GM18498 (cell line): ENCODE measurements at regions not wholly inside any gene's neighbourhood (a gene's known extent, or its start where the extent isn't known, plus 50 kb on each side); places are given as distances from the start of the nearest gene placed in this dataset.

ENCODE experiments used
- ATAC-seq: cut with Tn5 transposase; IDR thresholded peaks from one replicate; pipeline ENCODE4 v1.9.1; 2021; ENCODE audit warnings: mild to moderate bottlenecking, moderate library complexity; ENCODE audit not compliant: unreplicated experiment

DNA sequence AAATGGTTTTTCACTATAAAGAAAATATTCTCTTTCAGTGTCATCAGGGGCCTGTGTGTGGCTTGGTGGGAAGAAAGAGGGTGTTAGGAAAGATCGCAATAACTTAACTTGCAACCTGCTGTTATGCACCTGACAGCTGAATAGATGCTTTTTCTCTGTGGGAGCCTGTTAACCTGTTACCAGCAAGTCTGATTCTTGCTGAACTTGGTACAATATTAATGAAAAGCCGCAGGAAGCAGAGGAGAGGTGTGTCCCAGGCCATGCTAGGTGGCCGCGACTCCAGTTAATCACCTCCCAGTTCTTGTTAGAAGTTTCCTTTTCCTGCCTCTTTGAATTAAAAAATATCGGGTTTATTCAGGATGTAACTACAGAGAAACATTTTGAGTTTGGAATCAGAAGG, 494.8 kb upstream of the AGA start:
- no peak for ATAC-seq

DNA sequence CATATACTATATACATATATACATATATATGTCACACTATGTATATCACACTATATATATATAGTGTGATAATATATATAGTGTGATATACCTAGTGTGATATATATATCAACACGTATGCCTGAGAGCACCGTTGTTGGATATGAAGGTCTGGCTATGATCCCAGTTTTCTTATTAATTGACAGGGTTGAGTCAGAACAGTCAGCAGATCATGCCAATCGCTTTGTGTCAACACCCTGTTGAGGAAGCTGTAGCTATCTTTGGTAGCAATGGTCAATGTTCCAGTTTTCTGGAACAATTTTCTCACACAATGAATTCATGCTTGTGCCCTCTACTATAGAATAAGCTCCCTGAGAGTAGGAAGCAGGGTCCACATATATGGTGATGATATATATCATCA, 496.0 kb upstream of the AGA start:
- no peak for ATAC-seq

- ATAC-seq, result no peak
Observed at GRCh38 chr4:177945268-177945667, 503.0 kb upstream of the AGA start.

GRCh38 chr4:177947607-177948006, 505.4 kb upstream of the AGA start:
- ATAC-seq, result no peak

DNA sequence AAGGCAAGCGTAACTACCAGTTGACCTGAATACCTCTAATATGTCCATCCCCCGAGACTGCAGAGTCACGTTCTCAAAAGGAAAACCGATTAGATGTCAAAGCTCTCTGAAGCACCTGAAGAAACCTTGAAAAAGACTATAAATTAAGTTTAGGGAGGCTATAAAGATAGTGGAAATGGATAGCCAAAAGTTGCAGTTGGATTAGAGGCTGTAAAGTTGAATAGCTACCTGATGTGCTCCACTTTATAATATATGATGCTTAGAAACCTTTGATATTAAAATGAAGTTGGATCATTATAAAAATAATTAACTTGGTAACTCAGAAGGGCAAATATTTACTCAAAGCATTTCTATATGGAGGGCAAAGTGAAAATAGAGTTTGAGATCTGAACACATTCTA, 506.6 kb upstream of the AGA start:
- no peak for ATAC-seq

DNA sequence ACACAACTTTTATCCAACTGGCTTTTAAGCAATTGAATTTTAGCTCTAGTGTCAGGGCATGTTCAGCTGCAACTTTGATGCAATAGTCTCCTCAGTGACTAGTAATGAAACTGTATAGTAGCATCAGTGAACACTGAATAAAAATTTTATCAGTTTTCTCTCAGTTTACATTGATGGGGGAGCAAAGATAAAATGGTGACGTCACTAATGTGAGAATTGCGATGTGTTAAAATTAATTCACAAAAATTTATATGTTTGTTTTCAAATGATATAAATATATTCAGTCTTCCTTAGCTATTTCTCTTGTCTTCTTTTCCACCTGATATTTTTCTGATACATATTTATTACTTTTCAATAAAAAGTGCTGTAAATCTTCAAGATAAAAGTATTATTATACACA, 508.8 kb upstream of the AGA start:
- no peak for ATAC-seq

DNA sequence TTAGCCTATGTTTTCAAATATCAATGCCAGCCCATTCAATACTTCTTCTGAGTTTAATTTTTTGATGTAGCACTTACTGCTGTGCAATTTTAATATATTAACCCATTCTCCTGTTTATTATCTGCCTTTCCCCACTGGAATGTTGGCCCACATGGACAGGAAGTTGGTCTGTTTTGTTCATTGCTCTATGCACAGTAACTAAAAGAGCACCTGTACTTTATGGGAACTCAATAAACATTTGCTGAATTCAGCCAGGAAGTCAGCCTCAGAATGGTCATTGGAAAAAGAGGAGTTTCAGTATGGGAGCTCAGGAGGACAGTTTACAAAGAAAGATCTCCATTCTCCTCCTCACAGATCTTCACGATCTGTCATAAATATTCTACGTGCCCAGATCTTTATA, 510.5 kb upstream of the AGA start:
- no peak for ATAC-seq

DNA sequence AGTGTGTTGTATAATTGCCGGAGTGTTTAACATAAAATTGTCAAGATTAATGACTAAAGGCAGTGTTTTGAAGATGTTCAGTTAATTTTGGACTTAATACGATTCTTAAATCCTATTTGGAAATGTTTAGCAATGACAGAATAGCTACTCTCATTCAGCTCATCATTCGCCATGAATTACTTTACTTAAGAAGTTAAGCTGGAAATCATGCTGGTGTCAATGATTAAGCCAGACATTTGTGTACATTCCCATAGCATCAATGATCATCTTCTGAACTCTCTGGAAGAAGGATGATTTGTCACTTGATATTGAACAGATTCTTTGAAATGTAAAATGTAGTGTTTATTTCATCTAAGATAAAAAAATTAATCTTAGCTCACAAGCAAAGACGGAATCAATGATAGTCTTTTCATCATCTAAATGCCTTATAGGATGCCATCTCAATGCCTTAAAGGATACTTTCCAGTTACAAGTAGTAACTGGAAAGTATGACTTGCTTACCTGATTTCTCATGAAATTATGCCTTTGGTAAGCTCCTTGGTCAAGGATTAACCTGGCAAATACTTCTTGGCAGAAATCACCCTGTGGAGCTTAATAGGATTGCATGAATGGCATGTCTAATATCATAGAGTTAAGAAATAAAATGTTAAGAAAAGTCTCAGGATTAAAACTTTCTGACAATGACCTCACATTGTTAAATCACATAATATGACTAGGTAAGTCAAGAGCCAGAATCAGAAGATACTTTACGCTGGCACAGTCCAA, 515.5 kb upstream of the AGA start:
- ATAC-seq, result no peak

- no peak for ATAC-seq
Observed at GRCh38 chr4:177960566-177960965, 518.3 kb upstream of the AGA start.

DNA sequence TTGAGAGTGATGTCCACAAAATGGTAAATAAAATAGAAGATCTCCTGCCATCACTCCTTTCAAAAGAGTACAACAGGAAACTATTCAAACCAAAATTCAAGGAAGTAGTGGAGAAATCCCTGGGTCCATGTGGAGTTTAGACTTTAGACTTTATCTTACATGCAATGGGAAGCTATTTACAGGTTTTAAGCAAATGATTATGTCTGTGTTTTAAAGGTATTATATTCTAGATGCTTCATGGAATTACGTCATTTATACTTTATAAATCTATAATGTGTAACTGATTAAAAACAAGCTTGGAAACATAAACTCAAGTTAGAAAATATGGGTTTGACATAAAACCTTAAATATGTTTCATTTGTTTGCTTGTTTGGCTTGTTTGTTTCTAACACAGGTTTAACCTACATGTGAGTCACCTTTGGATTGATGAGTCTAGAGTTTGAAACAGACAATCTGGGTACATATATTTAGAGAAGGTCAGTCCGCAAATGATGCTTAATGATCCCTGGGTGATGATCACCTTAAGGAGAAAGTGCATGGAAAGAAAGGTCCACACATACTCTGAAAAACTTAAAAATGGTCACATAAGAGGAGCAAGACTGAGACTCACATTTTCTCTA, 519.6 kb upstream of the AGA start:
- ATAC-seq, result no peak

DNA sequence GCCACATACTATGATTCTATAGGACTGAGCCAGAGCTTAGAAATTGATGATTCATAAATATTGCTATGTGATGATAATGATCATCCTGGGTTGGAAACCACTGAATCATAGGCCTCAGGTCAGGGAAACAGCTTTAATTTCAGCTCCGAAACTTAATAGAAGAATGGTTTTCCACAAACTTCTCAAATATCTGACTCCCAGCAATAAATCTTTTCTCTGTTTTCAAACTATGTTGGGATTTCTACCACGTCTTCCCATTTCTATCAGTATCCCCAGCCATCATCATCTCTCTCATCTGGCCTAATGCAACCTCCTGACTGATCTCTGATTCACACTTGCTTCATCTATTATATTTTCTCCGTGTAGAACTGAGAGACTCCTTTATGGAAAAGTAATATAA, 521.8 kb upstream of the AGA start:
- no peak for ATAC-seq

DNA sequence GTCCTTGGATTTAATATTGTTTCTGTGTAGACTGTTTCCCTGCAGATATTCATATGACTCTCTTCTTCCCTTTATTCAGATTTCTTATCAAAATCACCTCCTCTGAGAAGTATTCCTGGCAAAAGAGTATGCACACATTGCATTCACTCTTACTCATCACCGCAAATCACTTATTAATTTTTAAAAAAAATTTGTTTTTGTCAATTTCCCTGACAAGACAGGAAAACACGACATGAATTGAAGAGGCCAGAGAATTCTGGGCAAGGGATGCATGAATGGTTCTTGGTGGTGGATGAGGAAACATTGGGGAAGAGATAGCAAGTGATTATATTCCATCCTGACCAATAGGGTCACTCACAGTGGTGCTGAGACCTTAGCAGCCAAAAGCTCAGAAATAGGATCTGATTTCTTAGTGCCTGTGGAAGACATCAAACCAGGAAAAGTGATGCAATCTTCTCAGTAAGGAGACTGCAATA, 522.5 kb upstream of the AGA start:
- ATAC-seq, result no peak

- no peak for ATAC-seq
Observed at GRCh38 chr4:177967328-177967727, 525.1 kb upstream of the AGA start.

DNA sequence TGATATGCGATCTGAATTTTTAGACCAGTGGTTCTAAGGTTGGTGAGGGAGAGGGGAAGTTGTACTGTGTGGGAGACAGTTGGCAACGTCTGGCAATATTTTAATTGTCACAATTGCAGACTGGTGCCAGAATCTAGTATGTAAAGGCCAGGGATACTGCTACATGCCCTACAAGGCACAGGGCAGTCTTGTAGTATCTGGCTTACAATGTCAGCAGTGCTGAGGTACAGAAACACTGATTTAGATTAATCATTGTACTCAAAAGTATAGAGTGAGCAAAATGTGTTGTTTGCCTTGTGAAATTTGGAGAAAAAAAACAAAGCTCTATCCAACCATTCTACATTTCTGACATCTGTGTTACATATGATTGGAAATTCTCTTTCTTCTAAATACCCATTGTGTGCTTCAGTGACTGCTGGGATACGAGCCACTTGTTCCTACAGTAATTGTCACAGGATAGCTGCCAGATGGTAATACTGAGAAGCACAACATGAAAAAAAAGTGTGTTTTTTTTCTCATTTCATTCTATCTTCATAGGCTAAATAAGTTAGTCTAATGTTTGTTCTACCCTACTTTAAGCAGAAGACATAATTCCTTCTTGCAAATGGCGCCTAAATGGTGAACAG, 526.7 kb upstream of the AGA start:
- no peak for ATAC-seq

DNA sequence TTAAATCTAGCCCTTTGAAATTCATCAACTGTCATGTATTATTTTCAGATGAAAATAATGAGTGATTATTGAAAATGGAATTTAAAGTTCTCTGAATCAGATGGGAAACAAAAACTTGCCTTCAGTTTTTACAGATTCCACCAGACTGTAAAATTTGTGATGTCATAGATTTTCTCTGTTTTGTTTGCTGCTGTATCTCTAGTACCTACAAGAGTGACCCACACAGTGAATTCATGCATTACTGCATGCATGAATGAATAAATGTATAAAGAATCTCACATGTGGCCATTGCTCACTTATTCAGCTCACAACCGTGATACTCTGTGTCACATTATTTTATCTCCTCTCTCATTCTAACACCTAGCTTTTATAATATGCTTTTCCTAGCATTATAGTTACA, 532.2 kb upstream of the AGA start:
- ATAC-seq, result no peak

DNA sequence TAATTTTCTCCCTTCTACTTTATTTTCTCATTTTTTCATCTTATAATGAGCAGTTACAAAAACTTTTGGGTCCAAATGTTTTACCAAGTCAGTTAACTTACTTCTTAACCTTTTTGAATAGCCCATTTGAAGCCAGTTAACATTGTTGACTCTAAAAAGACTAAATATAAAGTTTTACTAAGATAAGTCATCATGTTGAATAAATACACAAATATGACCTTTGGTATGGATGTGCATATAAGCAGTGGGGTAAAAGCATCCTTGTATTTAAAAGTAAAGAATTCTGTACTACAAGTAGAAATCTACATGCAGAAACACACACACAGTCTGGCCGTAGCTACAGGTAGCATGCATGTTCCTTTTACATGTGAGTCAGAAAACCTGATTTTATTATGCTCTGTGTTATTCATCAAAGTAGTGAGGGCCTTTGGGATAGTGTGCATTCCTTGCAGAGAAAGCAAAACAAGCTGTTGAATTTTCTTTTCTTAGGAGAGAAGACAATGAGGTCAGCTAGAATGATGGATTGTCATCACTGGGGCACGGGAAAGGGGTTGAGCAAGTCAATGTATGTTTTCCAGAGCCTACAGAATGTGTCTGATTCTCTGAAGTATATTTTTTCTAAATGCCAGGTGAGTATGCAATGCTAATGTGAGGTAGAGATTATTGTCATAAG, 533.2 kb upstream of the AGA start:
- no peak for ATAC-seq

- no peak for ATAC-seq
Observed at GRCh38 chr4:177986236-177986635, 544.0 kb upstream of the AGA start.

DNA sequence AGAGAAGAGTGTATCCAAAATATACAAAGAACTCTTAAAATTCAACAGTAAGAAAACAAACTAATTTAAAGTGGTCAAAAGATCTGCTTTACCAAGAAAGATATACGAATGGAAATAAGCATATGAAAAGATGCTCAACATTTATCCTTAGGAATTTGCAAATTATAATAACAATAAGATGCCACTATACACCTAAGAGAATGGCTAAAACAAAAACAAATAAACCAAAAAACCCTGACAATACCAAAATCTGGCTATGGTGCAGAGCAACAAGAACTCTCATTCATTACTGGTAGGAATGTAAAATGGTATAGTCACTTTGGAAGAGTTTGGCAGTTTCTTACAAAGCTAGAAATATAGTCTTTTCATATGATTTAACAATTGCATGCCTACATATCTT, 545.7 kb upstream of the AGA start:
- ATAC-seq, result no peak

GRCh38 chr4:177989503-177990201, 547.4 kb upstream of the AGA start:
- ATAC-seq, result no peak

GRCh38 chr4:178003098-178003657, 560.9 kb upstream of the AGA start:
- ATAC-seq, result no peak

DNA sequence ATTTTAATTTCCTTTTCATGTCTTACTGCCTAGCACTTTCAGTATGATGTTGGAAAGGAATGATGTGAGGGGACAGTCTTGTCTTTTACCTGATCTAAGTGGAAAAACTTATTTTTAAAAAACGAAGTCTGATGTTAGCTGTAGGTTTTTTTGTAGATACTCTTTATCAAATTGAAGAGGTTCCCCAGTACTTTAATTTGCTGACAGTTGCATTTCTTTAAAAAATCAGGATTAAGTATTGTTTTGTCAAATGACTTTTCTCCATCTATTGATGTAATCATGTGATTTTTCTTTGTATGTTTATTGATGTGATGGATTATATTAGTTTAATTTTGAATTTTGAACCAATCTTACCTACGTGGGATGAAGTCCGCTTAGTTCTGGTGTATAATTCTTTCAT, 568.4 kb upstream of the AGA start:
- ATAC-seq, result no peak
